HG03025 (cell line): ENCODE measurements at regions not wholly inside any gene's neighbourhood (a gene's known extent, or its start where the extent isn't known, plus 50 kb on each side); places are given as distances from the start of the nearest gene placed in this dataset.

Experiments
- ATAC-seq: cut with Tn5 transposase; IDR thresholded peaks from one replicate; pipeline ENCODE4 v1.9.1; 2021; ENCODE audit warnings: mild to moderate bottlenecking, moderate library complexity; ENCODE audit not compliant: unreplicated experiment, low FRiP score

GRCh38 chr2:16134436-16135165, 194.3 kb downstream of the MYCN start:
- no peak for ATAC-seq

- no peak for ATAC-seq
Observed at GRCh38 chr2:16130906-16131400, 190.6 kb downstream of the MYCN start.

- ATAC-seq = no peak
Observed at GRCh38 chr2:16130541-16130880, 190.2 kb downstream of the MYCN start.

- no peak for ATAC-seq
Observed at GRCh38 chr2:16129716-16130540, 189.6 kb downstream of the MYCN start.

- no peak for ATAC-seq
Observed at GRCh38 chr2:16128746-16129610, 188.6 kb downstream of the MYCN start.

- no peak for ATAC-seq
Observed at GRCh38 chr2:16127958-16128357, 187.6 kb downstream of the MYCN start.

GRCh38 chr2:16127276-16127940, 187.1 kb downstream of the MYCN start:
- ATAC-seq = no peak

GRCh38 chr2:16126517-16127275, 186.3 kb downstream of the MYCN start:
- ATAC-seq = no peak

GRCh38 chr2:16125614-16126516, 185.5 kb downstream of the MYCN start:
- no peak for ATAC-seq

- no peak for ATAC-seq
Observed at GRCh38 chr2:16124881-16125613, 184.7 kb downstream of the MYCN start.

- ATAC-seq = no peak
Observed at GRCh38 chr2:16123856-16124780, 183.8 kb downstream of the MYCN start.

- ATAC-seq = no peak
Observed at GRCh38 chr2:16123421-16123820, 183.1 kb downstream of the MYCN start.

- no peak for ATAC-seq
Observed at GRCh38 chr2:16122556-16122955, 182.2 kb downstream of the MYCN start.

- no peak for ATAC-seq
Observed at GRCh38 chr2:16121986-16122390, 181.6 kb downstream of the MYCN start.

GRCh38 chr2:16121231-16121985, 181.1 kb downstream of the MYCN start:
- ATAC-seq = no peak

- no peak for ATAC-seq
Observed at GRCh38 chr2:16120591-16121180, 180.3 kb downstream of the MYCN start.
